Bronchial epithelial cell (primary cell): ENCODE measurements at regions not wholly inside any gene's neighbourhood (a gene's known extent, or its start where the extent isn't known, plus 50 kb on each side); places are given as distances from the start of the nearest gene placed in this dataset.
A peak's percentile ranks its signal among the peaks of the same experiment; 100 is the strongest.

Source experiments
- DNase-seq: peaks from one replicate; pipeline ENCODE4 v3.0.0-alpha.2; 2010; ENCODE audit warnings: low read depth
- FAIRE-seq: peaks from 2 replicates; lab custom pipeline; 2011; peaks lifted over from hg19 to GRCh38; lab: Jason Lieb, UNC
- H3K27me3 ChIP-seq: 2 replicates; pipeline ENCODE4 v1.5.1; 2011; ENCODE audit warnings: low read length; ENCODE audit not compliant: control insufficient read depth, insufficient read depth
- H3K36me3 ChIP-seq: 2 replicates; pipeline ENCODE4 v1.5.1; 2011; ENCODE audit warnings: low read length; ENCODE audit not compliant: control insufficient read depth, insufficient read depth
- H3K4me3 ChIP-seq: 2 replicates; pipeline ENCODE4 v1.5.1; 2011; ENCODE audit warnings: mild to moderate bottlenecking, low read depth, low read length, control low read depth
- CTCF ChIP-seq: IDR thresholded peaks from 2 replicates; pipeline ENCODE4 v1.5.1; 2011; ENCODE audit warnings: mild to moderate bottlenecking, moderate library complexity, low read length, control low read depth, inconsistent platforms; ENCODE audit not compliant: insufficient read depth, severe bottlenecking

- DNase-seq: no peak
- TF ChIP-seq CTCF: no peak
- no peak for FAIRE-seq
- no peaks in the 10 kb centered on the region for H3K27me3 ChIP-seq
- no peak overlapping the region for H3K4me3 ChIP-seq
- no peaks in the 10 kb centered on the region for H3K36me3 ChIP-seq
Observed at GRCh38 chr2:62576276-62576939, 70.4 kb upstream of the TMEM17 start.

DNA sequence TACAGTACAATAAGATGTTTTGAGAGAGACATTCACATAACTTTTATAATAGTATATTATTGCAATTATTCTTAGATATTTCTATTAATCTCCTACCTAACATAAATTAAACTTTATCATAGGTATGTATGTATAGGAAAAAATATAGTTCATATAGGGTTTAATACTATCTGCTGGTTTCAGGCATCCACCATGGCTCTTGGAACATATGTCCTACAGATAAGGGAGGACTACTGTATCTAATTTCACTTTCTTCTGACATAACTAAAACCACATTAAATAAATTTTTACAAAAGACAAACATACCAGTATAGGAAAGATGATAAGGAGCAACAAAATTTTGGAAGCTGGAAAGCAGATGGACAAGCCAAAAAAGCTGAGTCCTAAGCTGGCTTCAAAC, 67.9 kb upstream of the TMEM17 start:
- FAIRE-seq (no peak), DNase-seq (no peak)
- Histone ChIP-seq H3K36me3 (no peaks in the 10 kb centered on the region), H3K4me3 (no peak overlapping the region), H3K27me3 (no peaks in the 10 kb centered on the region)
- no peak for TF ChIP-seq CTCF

- Histone ChIP-seq H3K27me3 (no peaks in the 10 kb centered on the region), H3K4me3 (no peak overlapping the region), H3K36me3 (no peaks in the 10 kb centered on the region)
- TF ChIP-seq CTCF: no peak
- DNase-seq (peak; percentile 50), FAIRE-seq (no peak)
Observed at GRCh38 chr2:62573137-62573731, 67.2 kb upstream of the TMEM17 start.

DNA sequence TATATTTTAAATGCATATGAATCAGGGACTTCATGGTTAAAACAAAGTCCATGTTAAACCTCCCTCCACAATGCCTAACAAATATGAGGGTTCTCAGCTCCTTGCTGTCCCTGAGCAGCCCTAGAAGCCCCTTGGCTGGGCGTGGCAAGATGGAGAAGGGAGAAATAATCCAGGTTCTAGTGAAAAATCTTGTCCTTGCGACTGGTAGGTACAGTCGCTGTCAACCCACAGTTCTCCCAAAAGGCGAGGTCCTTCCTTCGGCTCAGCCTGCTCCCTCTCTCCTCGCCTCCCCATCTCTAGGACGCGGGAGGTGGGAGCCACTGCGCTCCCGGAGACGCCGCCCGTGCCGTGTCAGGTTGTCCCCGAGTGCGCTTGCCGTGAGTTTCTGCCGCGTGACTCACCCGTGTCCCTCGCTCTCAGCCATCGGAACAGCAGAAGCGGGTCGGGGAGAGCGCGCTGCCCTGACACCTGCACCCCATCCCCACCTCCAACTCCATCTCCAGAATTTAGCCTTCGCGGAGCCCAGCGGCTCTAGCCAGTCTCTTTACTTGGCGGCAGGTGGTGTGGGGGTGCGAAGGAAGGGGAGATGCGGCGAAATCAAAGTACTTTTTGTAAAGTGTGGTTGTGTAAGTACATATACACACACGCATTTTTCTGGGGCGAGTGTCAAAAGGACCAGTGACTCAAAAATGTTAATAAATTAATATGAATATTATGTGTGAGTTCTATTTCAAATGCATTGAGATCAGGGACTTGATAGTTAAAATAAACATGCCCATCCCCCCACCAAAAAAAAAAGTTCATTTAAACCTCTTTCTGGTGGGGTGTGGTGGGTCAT, 65.1 kb upstream of the TMEM17 start:
- peak overlapping the region; percentile 28 for H3K4me3 ChIP-seq
- no peak for TF ChIP-seq CTCF
- H3K36me3 ChIP-seq: no peaks in the 10 kb centered on the region
- FAIRE-seq (no peak), DNase-seq (no peak)
- no peaks in the 10 kb centered on the region for H3K27me3 ChIP-seq

DNA sequence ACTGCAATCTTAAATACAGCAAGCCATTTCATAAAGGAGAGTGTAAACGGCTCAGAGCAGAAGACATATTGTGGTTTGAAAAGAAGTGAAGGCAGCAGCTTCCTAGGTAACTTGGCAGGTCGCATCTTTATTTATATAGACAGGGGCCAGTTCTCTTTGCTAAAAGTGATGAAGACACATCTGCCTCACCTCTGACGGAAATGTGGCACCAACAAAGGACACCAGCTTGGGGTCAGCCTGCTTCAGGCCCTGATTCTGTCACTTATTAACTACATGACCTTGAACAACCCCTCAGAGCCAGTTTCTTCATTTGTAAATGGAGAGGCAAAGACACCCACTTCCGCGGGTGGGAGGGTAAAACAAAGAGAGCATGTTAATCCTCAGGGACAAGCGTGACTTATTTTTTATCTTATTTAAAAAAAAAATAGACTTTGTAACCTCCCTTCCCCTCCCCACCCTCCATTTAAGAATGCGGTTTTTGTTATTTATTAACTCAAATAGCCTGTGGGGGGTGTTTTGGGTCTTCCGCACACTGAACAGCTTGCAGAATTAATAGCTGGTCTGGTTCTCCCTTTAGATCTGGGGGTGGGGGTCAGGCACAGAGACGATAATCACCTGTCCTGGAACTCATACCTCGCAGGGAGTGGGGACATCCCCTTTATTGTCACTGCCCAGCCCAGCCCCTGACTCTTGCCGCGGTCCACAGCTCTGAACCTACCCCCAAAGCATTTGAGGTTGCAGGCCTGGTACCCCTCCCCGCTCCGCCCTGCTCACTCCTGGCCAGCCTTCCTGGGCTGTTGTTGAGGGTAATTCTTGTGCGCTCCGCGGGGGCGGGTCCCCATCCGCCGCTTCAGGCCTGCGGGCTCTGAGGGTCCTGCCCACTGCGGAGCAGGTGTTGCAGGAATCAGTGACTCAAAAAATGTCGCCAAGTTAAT, 64.2 kb upstream of the TMEM17 start:
- no peak for TF ChIP-seq CTCF
- no peak for FAIRE-seq
- Histone ChIP-seq H3K27me3 (no peaks in the 10 kb centered on the region), H3K4me3 (no peak overlapping the region), H3K36me3 (no peaks in the 10 kb centered on the region)
- no peak for DNase-seq
